Endodermal cell (in vitro differentiated cells): ENCODE measurements at regions not wholly inside any gene's neighbourhood (a gene's known extent, or its start where the extent isn't known, plus 50 kb on each side); places are given as distances from the start of the nearest gene placed in this dataset.

Experiments used
- DNase-seq: peaks from one replicate; pipeline ENCODE4 v3.0.0-alpha.2; 2017
- H3K27ac ChIP-seq: 2 replicates; pipeline ENCODE4 v1.5.1; 2013; ENCODE audit warnings: mild to moderate bottlenecking, low read depth, low read length, moderate library complexity
- H3K27me3 ChIP-seq: 2 replicates; pipeline ENCODE4 v1.6.1; 2013; ENCODE audit warnings: mild to moderate bottlenecking, low read length, moderate library complexity; ENCODE audit not compliant: insufficient read depth, control insufficient read depth, poor library complexity, severe bottlenecking
- H3K36me3 ChIP-seq: 2 replicates; pipeline ENCODE4 v1.7.0; 2013; ENCODE audit warnings: mild to moderate bottlenecking, low read length, moderate library complexity; ENCODE audit not compliant: control insufficient read depth, insufficient read depth
- H3K4me1 ChIP-seq: one replicate; pipeline ENCODE4 v1.7.0; 2013; ENCODE audit warnings: low read length; ENCODE audit not compliant: control insufficient read depth, insufficient read depth
- H3K4me3 ChIP-seq: 2 replicates; pipeline ENCODE4 v1.5.1; 2013; ENCODE audit warnings: mild to moderate bottlenecking, low read length, moderate library complexity
- H3K9ac ChIP-seq: 2 replicates; pipeline ENCODE4 v1.6.1; 2013; ENCODE audit warnings: mild to moderate bottlenecking, low read length, moderate library complexity; ENCODE audit not compliant: poor library complexity, severe bottlenecking; ENCODE audit errors: extremely low read depth
- H3K9me3 ChIP-seq: 2 replicates; pipeline ENCODE4 v1.6.1; 2013; ENCODE audit warnings: mild to moderate bottlenecking, low read length, moderate library complexity; ENCODE audit not compliant: control insufficient read depth
- H3K27ac Mint-ChIP-seq: 2 replicates; pipeline ENCODE4 v1.8.0; 2020; ENCODE audit warnings: mixed read lengths
- H3K27me3 Mint-ChIP-seq: 2 replicates; pipeline ENCODE4 v1.8.0; 2021; ENCODE audit warnings: mild to moderate bottlenecking, mixed read lengths; ENCODE audit not compliant: insufficient read depth
- H3K36me3 Mint-ChIP-seq: 2 replicates; pipeline ENCODE4 v1.8.0; 2020; ENCODE audit warnings: low read depth, mixed read lengths
- H3K4me1 Mint-ChIP-seq: 2 replicates; pipeline ENCODE4 v1.8.0; 2020; ENCODE audit warnings: mixed read lengths
- H3K4me3 Mint-ChIP-seq: 2 replicates; pipeline ENCODE4 v1.8.0; 2020; ENCODE audit warnings: mild to moderate bottlenecking, moderate library complexity, mixed read lengths
- H3K9me3 Mint-ChIP-seq: 2 replicates; pipeline ENCODE4 v1.8.0; 2020; ENCODE audit warnings: mild to moderate bottlenecking, mixed read lengths
- CTCF ChIP-seq: fragments of 200-600 bp; sonication (generic); conservative IDR thresholded peaks from 2 replicates; pipeline ENCODE4 v1.5.0; 2021; ENCODE audit warnings: antibody characterized with exemption, mild to moderate bottlenecking
- whole genome bisulfite sequencing, 2 experiments: methylation state at CpG; one replicate each; pipeline versions ENCODE4 v1.1.5 to v1.1.7; 2013; ENCODE audit warnings: missing lambda C conversion rate in 2 of 2, mixed read lengths in 1 of 2; ENCODE audit not compliant: insufficient coverage in 1 of 2, insufficient read length in 1 of 2; 5-methylcytosine and 5-hydroxymethylcytosine counted together

- no peaks in the 10 kb centered on the region for H3K27me3 ChIP-seq
- no peaks in the 10 kb centered on the region for H3K36me3 ChIP-seq
- H3K27ac ChIP-seq: no peak overlapping the region
- no peak overlapping the region for H3K27ac Mint-ChIP-seq
- no peak overlapping the region for H3K9ac ChIP-seq
- H3K4me3 ChIP-seq: no peak overlapping the region
- no peaks in the 10 kb centered on the region for H3K9me3 Mint-ChIP-seq
- no peaks in the 10 kb centered on the region for H3K4me1 ChIP-seq
- H3K4me1 Mint-ChIP-seq: no peaks in the 10 kb centered on the region
- no peaks in the 10 kb centered on the region for H3K9me3 ChIP-seq
- no peaks in the 10 kb centered on the region for H3K27me3 Mint-ChIP-seq
- no peak overlapping the region for H3K4me3 Mint-ChIP-seq
- no peaks in the 10 kb centered on the region for H3K36me3 Mint-ChIP-seq
- WGBS, 2 experiments: 100% methylated on average over 1 of the region's 1 CpG; no CpG with 5 or more reads in 1 of the 2 experiments
- DNase-seq: no peak
- TF ChIP-seq CTCF: no peak
Observed at GRCh38 chr9:26437056-26437711, 455.4 kb downstream of the CAAP1 start.

- Histone ChIP-seq H3K27ac (no peak overlapping the region), H3K4me3 (no peak overlapping the region), H3K36me3 (no peaks in the 10 kb centered on the region), H3K27me3 (no peaks in the 10 kb centered on the region), H3K4me1 (no peaks in the 10 kb centered on the region), H3K9ac (no peak overlapping the region), H3K9me3 (no peaks in the 10 kb centered on the region)
- Mint-ChIP-seq H3K27ac (no peak overlapping the region), H3K9me3 (no peaks in the 10 kb centered on the region), H3K4me3 (no peak overlapping the region), H3K4me1 (no peaks in the 10 kb centered on the region), H3K36me3 (no peaks in the 10 kb centered on the region), H3K27me3 (no peaks in the 10 kb centered on the region)
- DNase-seq: peak; percentile 76
- 91 to 93% methylated on average over 7 to 16 of the region's 16 CpGs for WGBS, 2 experiments
- no peak for TF ChIP-seq CTCF
Observed at GRCh38 chr9:26426551-26427131, 466.0 kb downstream of the CAAP1 start.

DNA sequence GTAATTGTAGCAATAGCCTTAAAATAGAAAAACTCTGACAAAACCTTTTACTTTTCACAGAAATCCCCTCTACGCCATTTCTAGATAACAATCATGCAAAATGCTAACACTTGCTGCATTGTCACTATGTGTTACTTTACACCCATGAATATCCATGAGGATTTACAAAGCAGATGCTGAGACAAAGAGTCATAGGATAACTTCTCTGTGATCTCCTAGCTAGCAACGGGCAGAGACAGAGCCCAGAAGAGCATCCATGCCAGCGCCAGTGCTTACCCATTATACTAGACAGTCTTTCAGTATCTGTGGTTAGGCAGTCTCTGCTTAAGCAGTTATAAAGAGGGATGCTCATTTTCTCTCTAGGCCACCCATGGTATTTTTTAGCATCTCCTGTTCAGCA is 474.1 kb downstream of the CAAP1 start:
- no peak overlapping the region for H3K4me3 Mint-ChIP-seq
- no peak for TF ChIP-seq CTCF
- Histone ChIP-seq H3K27me3 (no peaks in the 10 kb centered on the region), H3K9ac (no peak overlapping the region), H3K4me3 (no peak overlapping the region), H3K36me3 (no peaks in the 10 kb centered on the region), H3K27ac (no peak overlapping the region), H3K4me1 (peaks cover 3% of the 10 kb centered on the region), H3K9me3 (no peaks in the 10 kb centered on the region)
- no peaks in the 10 kb centered on the region for H3K27me3 Mint-ChIP-seq
- no peaks in the 10 kb centered on the region for H3K36me3 Mint-ChIP-seq
- H3K4me1 Mint-ChIP-seq: peaks cover 21% of the 10 kb centered on the region
- no peak overlapping the region for H3K27ac Mint-ChIP-seq
- 90 to 91% methylated on average over 3 of the region's 3 CpGs for WGBS, 2 experiments
- H3K9me3 Mint-ChIP-seq: no peaks in the 10 kb centered on the region
- no peak for DNase-seq
